Adrenal gland (tissue), 5 donors: ENCODE measurements at regions not wholly inside any gene's neighbourhood (a gene's known extent, or its start where the extent isn't known, plus 50 kb on each side); places are given as distances from the start of the nearest gene placed in this dataset.
"Not testable (repeated sequence)": the region's sequence is repeated elsewhere in the genome, so short reads cannot be mapped to it uniquely, and the experiment has no call there.

Source experiments
- POLR2A ChIP-seq, 2 donors: fragments of 450-650 bp; IDR thresholded peaks; one replicate each; pipeline ENCODE4 v1.6.1; 2017; ENCODE audit warnings: antibody characterized with exemption in 2 of 2, mild to moderate bottlenecking in 2 of 2, moderate library complexity in 1 of 2
- TF ChIP-seq, protein P1 (sequence below), 6 experiments: fragments of 450-650 bp in 4 of 6; fragments of 200-600 bp in 2 of 6; sonication (generic) in 1 of 6; IDR thresholded peaks; 1 replicate in 5 of 6; 2 replicates in 1 of 6; pipeline versions ENCODE4 v1.5.1 to v1.8.0; 2016 to 2021; ENCODE audit warnings: antibody characterized with exemption in 6 of 6, mild to moderate bottlenecking in 2 of 6, moderate library complexity in 1 of 6
- donor health status: DM: no; HTN: no; CAD: no.

- TF ChIP-seq, protein P1, sequence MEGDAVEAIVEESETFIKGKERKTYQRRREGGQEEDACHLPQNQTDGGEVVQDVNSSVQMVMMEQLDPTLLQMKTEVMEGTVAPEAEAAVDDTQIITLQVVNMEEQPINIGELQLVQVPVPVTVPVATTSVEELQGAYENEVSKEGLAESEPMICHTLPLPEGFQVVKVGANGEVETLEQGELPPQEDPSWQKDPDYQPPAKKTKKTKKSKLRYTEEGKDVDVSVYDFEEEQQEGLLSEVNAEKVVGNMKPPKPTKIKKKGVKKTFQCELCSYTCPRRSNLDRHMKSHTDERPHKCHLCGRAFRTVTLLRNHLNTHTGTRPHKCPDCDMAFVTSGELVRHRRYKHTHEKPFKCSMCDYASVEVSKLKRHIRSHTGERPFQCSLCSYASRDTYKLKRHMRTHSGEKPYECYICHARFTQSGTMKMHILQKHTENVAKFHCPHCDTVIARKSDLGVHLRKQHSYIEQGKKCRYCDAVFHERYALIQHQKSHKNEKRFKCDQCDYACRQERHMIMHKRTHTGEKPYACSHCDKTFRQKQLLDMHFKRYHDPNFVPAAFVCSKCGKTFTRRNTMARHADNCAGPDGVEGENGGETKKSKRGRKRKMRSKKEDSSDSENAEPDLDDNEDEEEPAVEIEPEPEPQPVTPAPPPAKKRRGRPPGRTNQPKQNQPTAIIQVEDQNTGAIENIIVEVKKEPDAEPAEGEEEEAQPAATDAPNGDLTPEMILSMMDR (IDR thresholded peaks at IDR 0.05): not testable (repeated sequence)
- not testable (repeated sequence) for TF ChIP-seq POLR2A (IDR thresholded peaks at IDR 0.05)
These were observed 268.0 kb downstream of the C16orf95 start for GRCh38 chr16:87049216-87049615.
